C4-2B (cell line): ENCODE measurements at regions not wholly inside any gene's neighbourhood (a gene's known extent, or its start where the extent isn't known, plus 50 kb on each side); places are given as distances from the start of the nearest gene placed in this dataset.

ENCODE experiments used
- ZFX ChIP-seq: fragments of 450-650 bp; IDR thresholded peaks from 2 replicates; pipeline ENCODE4 v1.6.1; 2017
- TF ChIP-seq, protein P1 (sequence below): fragments of 450-650 bp; conservative IDR thresholded peaks from 2 replicates; pipeline ENCODE4 v1.5.1; 2017; ENCODE audit warnings: mild to moderate bottlenecking

DNA sequence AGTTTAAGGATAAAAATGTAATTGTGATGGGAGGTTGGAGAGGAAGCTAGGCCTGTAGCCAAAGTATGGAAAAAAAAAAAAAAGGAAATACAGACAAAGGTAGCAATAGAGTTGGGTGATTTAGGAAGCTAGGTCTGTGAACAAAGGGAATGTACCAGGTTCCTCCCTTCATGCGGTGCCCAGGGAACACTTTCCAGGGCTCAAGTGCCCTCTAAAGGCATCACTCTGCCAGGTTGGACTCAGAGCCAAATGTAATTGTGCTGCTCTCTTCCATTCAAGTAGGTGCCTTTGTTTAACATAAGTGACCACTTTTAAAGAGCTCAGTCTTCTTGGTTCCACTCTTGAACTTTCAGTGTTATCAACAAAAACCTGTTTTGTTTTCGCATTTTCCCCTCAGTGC, 159.7 kb upstream of the AHI1 start:
- TF ChIP-seq, protein P1, sequence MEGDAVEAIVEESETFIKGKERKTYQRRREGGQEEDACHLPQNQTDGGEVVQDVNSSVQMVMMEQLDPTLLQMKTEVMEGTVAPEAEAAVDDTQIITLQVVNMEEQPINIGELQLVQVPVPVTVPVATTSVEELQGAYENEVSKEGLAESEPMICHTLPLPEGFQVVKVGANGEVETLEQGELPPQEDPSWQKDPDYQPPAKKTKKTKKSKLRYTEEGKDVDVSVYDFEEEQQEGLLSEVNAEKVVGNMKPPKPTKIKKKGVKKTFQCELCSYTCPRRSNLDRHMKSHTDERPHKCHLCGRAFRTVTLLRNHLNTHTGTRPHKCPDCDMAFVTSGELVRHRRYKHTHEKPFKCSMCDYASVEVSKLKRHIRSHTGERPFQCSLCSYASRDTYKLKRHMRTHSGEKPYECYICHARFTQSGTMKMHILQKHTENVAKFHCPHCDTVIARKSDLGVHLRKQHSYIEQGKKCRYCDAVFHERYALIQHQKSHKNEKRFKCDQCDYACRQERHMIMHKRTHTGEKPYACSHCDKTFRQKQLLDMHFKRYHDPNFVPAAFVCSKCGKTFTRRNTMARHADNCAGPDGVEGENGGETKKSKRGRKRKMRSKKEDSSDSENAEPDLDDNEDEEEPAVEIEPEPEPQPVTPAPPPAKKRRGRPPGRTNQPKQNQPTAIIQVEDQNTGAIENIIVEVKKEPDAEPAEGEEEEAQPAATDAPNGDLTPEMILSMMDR = no peak
- TF ChIP-seq ZFX = no peak
